Upper lobe of right lung (tissue), 1 donor: ENCODE measurements at regions not wholly inside any gene's neighbourhood (a gene's known extent, or its start where the extent isn't known, plus 50 kb on each side); places are given as distances from the start of the nearest gene placed in this dataset.

ENCODE experiments used
- ATAC-seq: fragments of 200-7000 bp; cut with Tn5 transposase; one replicate; pipeline ENCODE4 v1.9.1; 2020; ENCODE audit warnings: mild to moderate bottlenecking, moderate library complexity
- DNase-seq: peaks from one replicate; pipeline ENCODE4 v3.0.0-alpha.2; 2020
- H3K27ac ChIP-seq: fragments of 200-600 bp; one replicate; pipeline ENCODE4 v1.8.0; 2022
- H3K27me3 ChIP-seq: fragments of 200-600 bp; one replicate; pipeline ENCODE4 v1.8.0; 2022; ENCODE audit warnings: mild to moderate bottlenecking
- H3K36me3 ChIP-seq: fragments of 200-600 bp; one replicate; pipeline ENCODE4 v1.8.0; 2022
- H3K4me1 ChIP-seq: fragments of 200-600 bp; one replicate; pipeline ENCODE4 v1.8.0; 2022
- H3K4me3 ChIP-seq: fragments of 200-600 bp; one replicate; pipeline ENCODE4 v1.8.0; 2022; ENCODE audit warnings: mild to moderate bottlenecking
- H3K9me3 ChIP-seq: fragments of 200-600 bp; one replicate; pipeline ENCODE4 v1.8.0; 2022
- intact Hi-C: fragments of 100-400 bp; cut with DNase I; formaldehyde crosslinking; loops from one replicate; pipeline ENCODE4 v1.11.0; 2022
- TF ChIP-seq, protein P1 (sequence below): fragments of 200-600 bp; IDR thresholded peaks from one replicate; pipeline ENCODE4 v1.8.0; 2022; ENCODE audit warnings: antibody characterized with exemption
- donor health status: DM: no; HTN: yes; CAD: no; lungs with severe emphysema.

DNA sequence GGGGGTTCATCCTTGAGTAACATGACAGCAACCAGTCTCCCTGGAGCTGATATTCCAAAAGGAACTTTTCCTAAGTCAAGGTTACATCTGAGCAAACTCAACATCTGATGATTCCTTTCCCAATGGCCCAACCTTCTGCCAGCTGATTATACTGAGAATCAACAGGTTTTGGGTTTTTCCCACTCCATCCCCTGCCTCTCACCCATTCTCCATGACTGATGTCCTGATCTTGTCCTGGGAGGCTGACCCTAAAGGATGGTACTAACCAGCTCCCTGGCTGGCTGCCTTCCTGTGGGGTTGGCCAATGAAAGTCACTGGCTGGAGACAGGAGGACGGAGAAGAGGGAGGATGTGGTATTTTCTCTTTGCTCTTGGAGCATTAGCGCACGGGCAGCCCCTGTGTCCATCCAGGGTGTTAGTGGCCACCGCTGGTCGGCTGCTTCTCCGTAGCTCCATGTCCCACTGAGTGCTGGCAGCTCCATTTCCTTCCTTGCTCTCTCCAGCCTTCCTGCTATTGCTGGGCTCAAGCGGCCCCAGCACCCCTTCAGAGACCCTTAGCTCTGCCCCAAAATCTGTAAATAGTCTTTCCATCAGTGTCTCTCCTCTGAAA, 306.2 kb upstream of the PITRM1 start:
- peaks cover 8% of the 10 kb centered on the region for H3K4me1 ChIP-seq
- no peak overlapping the region for H3K4me3 ChIP-seq
- no peak for ATAC-seq
- TF ChIP-seq, protein P1, sequence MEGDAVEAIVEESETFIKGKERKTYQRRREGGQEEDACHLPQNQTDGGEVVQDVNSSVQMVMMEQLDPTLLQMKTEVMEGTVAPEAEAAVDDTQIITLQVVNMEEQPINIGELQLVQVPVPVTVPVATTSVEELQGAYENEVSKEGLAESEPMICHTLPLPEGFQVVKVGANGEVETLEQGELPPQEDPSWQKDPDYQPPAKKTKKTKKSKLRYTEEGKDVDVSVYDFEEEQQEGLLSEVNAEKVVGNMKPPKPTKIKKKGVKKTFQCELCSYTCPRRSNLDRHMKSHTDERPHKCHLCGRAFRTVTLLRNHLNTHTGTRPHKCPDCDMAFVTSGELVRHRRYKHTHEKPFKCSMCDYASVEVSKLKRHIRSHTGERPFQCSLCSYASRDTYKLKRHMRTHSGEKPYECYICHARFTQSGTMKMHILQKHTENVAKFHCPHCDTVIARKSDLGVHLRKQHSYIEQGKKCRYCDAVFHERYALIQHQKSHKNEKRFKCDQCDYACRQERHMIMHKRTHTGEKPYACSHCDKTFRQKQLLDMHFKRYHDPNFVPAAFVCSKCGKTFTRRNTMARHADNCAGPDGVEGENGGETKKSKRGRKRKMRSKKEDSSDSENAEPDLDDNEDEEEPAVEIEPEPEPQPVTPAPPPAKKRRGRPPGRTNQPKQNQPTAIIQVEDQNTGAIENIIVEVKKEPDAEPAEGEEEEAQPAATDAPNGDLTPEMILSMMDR: no peak
- no peaks in the 10 kb centered on the region for H3K27me3 ChIP-seq
- H3K27ac ChIP-seq: no peak overlapping the region
- intact Hi-C loops: no loop called here
- no peak for DNase-seq
- no peaks in the 10 kb centered on the region for H3K9me3 ChIP-seq
- no peaks in the 10 kb centered on the region for H3K36me3 ChIP-seq

DNA sequence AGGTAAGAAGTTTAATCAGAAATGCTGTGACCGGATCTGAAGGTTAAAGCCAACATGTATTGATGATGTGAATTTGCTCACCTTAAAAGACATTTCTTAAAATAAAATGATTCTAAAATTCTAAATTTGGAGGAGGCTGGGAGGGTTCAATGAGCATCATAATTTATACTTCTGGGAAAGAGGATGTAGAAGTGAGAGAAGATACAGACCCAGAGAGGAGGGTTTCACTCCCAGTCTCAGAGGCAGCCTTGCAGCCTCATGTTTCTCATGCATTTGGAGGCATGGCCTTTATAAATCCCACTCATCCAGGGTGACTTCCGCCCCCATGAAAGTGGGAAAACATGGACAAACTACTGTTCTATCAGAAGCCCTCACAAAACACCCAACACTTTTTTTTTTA, 305.6 kb upstream of the PITRM1 start:
- ATAC-seq (no peak), DNase-seq (no peak)
- intact Hi-C loops: no loop called here
- Histone ChIP-seq H3K36me3 (no peaks in the 10 kb centered on the region), H3K27ac (no peak overlapping the region), H3K27me3 (no peaks in the 10 kb centered on the region), H3K4me1 (peaks cover 14% of the 10 kb centered on the region), H3K9me3 (no peaks in the 10 kb centered on the region), H3K4me3 (no peak overlapping the region)
- TF ChIP-seq, protein P1: no peak

DNA sequence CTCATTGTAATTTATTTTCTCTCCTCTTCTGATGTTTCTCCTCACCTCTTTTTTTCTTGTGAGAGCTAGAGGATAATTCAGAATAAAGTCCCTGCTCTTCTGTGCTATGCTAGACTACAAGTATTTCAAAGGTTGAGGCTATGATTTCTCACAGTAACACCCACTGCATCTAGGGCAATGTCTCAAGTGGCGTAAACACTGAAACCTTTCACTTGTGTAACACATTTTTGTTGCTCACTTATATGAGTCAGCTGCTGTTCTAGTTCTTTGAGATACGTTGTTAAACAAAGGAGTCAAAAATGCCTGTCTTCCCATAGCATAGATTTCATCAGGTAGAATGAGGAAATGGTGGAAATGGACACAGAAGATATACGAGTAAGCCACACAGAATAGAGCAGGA, 305.1 kb upstream of the PITRM1 start:
- Histone ChIP-seq H3K4me1 (peaks cover 14% of the 10 kb centered on the region), H3K9me3 (no peaks in the 10 kb centered on the region), H3K4me3 (no peak overlapping the region), H3K27me3 (no peaks in the 10 kb centered on the region), H3K36me3 (no peaks in the 10 kb centered on the region), H3K27ac (no peak overlapping the region)
- DNase-seq: no peak
- ATAC-seq: peak; percentile 63
- TF ChIP-seq, protein P1: no peak
- intact Hi-C loops: no loop called here

DNA sequence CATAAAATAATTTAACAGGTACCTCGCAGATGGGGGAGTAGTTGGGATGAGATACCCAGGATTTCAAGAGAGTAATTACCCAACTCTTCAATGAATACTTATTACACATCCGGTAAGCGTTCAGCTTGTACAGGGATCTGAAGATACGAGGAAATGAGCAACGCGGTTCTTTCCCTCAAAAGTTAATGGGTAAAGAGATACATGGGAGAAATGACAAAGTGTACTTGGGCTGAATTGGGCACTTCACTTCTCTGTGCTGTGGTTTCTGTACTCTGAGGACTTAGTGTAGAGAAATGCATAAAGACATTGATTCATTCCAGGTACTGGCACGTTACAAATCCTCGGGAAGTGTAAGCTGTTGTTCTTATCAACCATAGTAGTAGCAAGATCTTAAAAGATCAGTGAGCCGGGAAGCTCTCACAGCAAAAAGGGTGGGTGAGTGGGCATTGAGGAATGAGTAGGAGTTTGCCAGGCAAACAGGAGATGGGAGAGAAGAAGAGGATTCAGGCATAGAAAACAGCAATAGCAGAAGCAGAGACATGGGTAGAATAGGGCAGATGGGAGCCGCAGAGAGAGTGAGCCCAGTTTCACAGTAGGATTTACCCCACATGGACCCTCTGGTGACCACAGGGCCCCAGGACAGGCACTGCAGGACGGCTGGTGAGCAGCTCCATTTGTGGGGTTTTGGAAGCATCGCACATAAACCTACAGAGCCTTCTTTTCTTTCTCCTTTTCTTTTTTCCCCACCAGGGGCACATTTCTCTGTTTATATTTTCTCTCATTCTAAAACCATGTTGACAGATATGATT, 304.3 kb upstream of the PITRM1 start:
- no peaks in the 10 kb centered on the region for H3K9me3 ChIP-seq
- intact Hi-C loops: no loop called here
- H3K4me1 ChIP-seq: peaks cover 17% of the 10 kb centered on the region
- DNase-seq (no peak), ATAC-seq (no peak)
- H3K27me3 ChIP-seq: no peaks in the 10 kb centered on the region
- H3K36me3 ChIP-seq: no peaks in the 10 kb centered on the region
- no peak overlapping the region for H3K4me3 ChIP-seq
- TF ChIP-seq, protein P1: no peak
- H3K27ac ChIP-seq: no peak overlapping the region

DNA sequence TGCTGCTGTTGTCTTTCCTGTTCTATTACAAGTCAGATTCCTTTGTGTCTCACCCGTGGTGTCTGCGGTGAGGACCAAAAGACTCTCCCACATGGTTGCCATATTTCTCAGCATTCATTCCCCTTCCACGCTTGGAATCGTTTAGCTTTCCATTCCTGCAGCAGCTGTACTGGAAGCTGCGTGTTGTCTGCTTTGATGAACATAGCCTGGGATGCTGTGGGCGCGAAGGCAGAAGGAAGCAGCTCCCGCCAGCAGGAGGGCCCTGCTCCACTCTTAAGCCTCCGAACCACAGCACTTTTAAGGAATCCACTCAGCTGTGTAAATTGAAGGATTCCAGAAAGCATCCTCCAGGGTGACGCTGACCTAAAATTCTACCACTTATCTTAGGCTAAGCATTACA, 303.6 kb upstream of the PITRM1 start:
- ATAC-seq (no peak), DNase-seq (no peak)
- TF ChIP-seq, protein P1: no peak
- Histone ChIP-seq H3K27me3 (no peaks in the 10 kb centered on the region), H3K9me3 (no peaks in the 10 kb centered on the region), H3K36me3 (no peaks in the 10 kb centered on the region), H3K4me1 (peaks cover 24% of the 10 kb centered on the region), H3K27ac (no peak overlapping the region), H3K4me3 (no peak overlapping the region)
- intact Hi-C loops: no loop called here
